HCT116 (cell line): ENCODE measurements at regions not wholly inside any gene's neighbourhood (a gene's known extent, or its start where the extent isn't known, plus 50 kb on each side); places are given as distances from the start of the nearest gene placed in this dataset.

ENCODE experiments used
- ATAC-seq: fragments of 200-7000 bp; cut with Tn5 transposase; 2 replicates; pipeline ENCODE4 v1.9.1; 2020; ENCODE audit warnings: mild to moderate bottlenecking, moderate library complexity
- BruUV-seq: library from RNA; stranded (reverse); fragments of 400-500 nt; replicated peaks from 2 replicates; lab custom pipeline; 2021; lab: Mats Ljungman, UMichigan
- CTCF ChIA-PET: fragments of 300-600 bp; sonication (Branson Sonifier 250); formaldehyde crosslinking; loops from one replicate; lab custom pipeline; 2021; ENCODE audit warnings: antibody characterized with exemption; lab: Charles Lee
- POLR2A ChIA-PET: fragments of 300-600, 350-600 bp; sonication (Branson Sonifier 250); formaldehyde crosslinking; loops from one replicate; lab custom pipeline; 2021; ENCODE audit warnings: antibody characterized with exemption; lab: Charles Lee
- RAD21 ChIA-PET, 2 experiments: fragments of 300-600 bp; sonication (Branson Sonifier 250); formaldehyde crosslinking; loops; one replicate each; lab custom pipeline; 2023; ENCODE audit warnings: low total read pairs in 2 of 2; ENCODE audit not compliant: uncharacterized antibody in 2 of 2, unreplicated experiment in 2 of 2, low non-redundant PET in 1 of 2; lab: Charles Lee
- DNase-seq: peaks from one replicate; pipeline ENCODE4 v3.0.0-alpha.2; 2010; ENCODE audit warnings: low read depth, low spot score
- H2AFZ ChIP-seq: fragments of 200-600 bp; shearing (Covaris generic), sonication (generic); 2 replicates; pipeline ENCODE4 v1.6.1; 2017; ENCODE audit warnings: low read depth, mixed run types, mixed read lengths, antibody characterized with exemption, low read length; ENCODE audit not compliant: poor library complexity, severe bottlenecking
- H3K27ac ChIP-seq: 2 replicates; pipeline ENCODE4 v1.5.1; 2012; ENCODE audit warnings: low read depth, low read length
- H3K27me3 ChIP-seq: fragments of 200-600 bp; sonication (generic); 2 replicates; pipeline ENCODE4 v1.6.1; 2016; ENCODE audit warnings: mixed run types, low read length, mixed read lengths; ENCODE audit not compliant: insufficient read depth
- H3K36me3 ChIP-seq, 2 experiments: fragments of 200-500 bp in 1 of 2; fragments of 200-600 bp in 1 of 2; sonication (Bioruptor generic) in 1 of 2; sonication (generic) in 1 of 2; 2 replicates each; pipeline versions ENCODE4 v1.5.1 to v1.6.1; 2014 to 2016; ENCODE audit warnings: low read length in 2 of 2, inconsistent platforms in 1 of 2, mixed read lengths in 1 of 2, mixed run types in 1 of 2; ENCODE audit not compliant: insufficient read depth in 2 of 2, control insufficient read depth in 1 of 2
- H3K4me1 ChIP-seq, 2 experiments: fragments of 200-600 bp in 1 of 2; sonication (generic) in 1 of 2; 2 replicates each; pipeline versions ENCODE4 v1.5.1 to v1.6.1; 2012 to 2017; ENCODE audit warnings: low read length in 2 of 2, inconsistent platforms in 1 of 2, mild to moderate bottlenecking in 1 of 2, mixed read lengths in 1 of 2, mixed run types in 1 of 2, moderate library complexity in 1 of 2; ENCODE audit not compliant: insufficient read depth in 2 of 2, control insufficient read depth in 1 of 2
- H3K4me2 ChIP-seq: fragments of 200-600 bp; sonication (generic); 2 replicates; pipeline ENCODE4 v1.6.1; 2017; ENCODE audit warnings: mixed run types, low read length, mixed read lengths
- H3K4me3 ChIP-seq, 2 experiments: fragments of 200-600 bp in 1 of 2; sonication (generic) in 1 of 2; replicated peaks in 1 of 2; 2 replicates each; pipeline ENCODE4 v1.5.1; 2011 to 2016; ENCODE audit warnings: low read length in 2 of 2, control low read depth in 1 of 2, low read depth in 1 of 2, mild to moderate bottlenecking in 1 of 2, mixed read lengths in 1 of 2, mixed run types in 1 of 2
- H3K79me2 ChIP-seq: fragments of 200-600 bp; sonication (generic); 2 replicates; pipeline ENCODE4 v1.6.1; 2017; ENCODE audit warnings: mild to moderate bottlenecking, mixed run types, low read length, moderate library complexity, mixed read lengths; ENCODE audit not compliant: insufficient read depth
- H3K9ac ChIP-seq: fragments of 200-600 bp; sonication (generic); 2 replicates; pipeline ENCODE4 v1.6.1; 2016; ENCODE audit warnings: low read length, mixed read lengths
- H3K9me2 ChIP-seq: fragments of 200-600 bp; sonication (generic), shearing (Covaris generic); 2 replicates; pipeline ENCODE4 v1.6.1; 2017; ENCODE audit warnings: mixed run types, mild to moderate bottlenecking, moderate library complexity; ENCODE audit not compliant: insufficient read depth
- H3K9me3 ChIP-seq, 2 experiments: fragments of 200-500 bp in 1 of 2; fragments of 200-600 bp in 1 of 2; sonication (Bioruptor generic) in 1 of 2; sonication (generic) in 1 of 2; 2 replicates each; pipeline ENCODE4 v1.6.1; 2014 to 2017; ENCODE audit warnings: low read length in 2 of 2, mixed read lengths in 2 of 2, inconsistent platforms in 1 of 2, low read depth in 1 of 2, mild to moderate bottlenecking in 1 of 2, mixed run types in 1 of 2, moderate library complexity in 1 of 2; ENCODE audit not compliant: control insufficient read depth in 1 of 2, insufficient read depth in 1 of 2
- H4K20me1 ChIP-seq: fragments of 200-600 bp; sonication (generic), shearing (Covaris generic); 2 replicates; pipeline ENCODE4 v1.6.1; 2017; ENCODE audit warnings: mixed run types, mild to moderate bottlenecking, moderate library complexity; ENCODE audit not compliant: insufficient read depth
- ATF3 ChIP-seq: IDR thresholded peaks from 2 replicates; pipeline ENCODE4 v1.6.1; 2012
- CEBPB ChIP-seq: IDR thresholded peaks from 2 replicates; pipeline ENCODE4 v1.6.1; 2012; ENCODE audit warnings: low read depth
- CTCF ChIP-seq, 3 experiments: fragments of 200-600 bp in 1 of 3; sonication (generic) in 1 of 3; IDR thresholded peaks in 2 of 3; conservative IDR thresholded peaks in 1 of 3; 2 replicates each; pipeline ENCODE4 v1.5.1; 2012 to 2017; ENCODE audit warnings: low read depth in 2 of 3, low read length in 2 of 3, antibody characterized with exemption in 1 of 3, borderline replicate concordance in 1 of 3, control low read depth in 1 of 3, mild to moderate bottlenecking in 1 of 3, mixed read lengths in 1 of 3, mixed run types in 1 of 3, moderate library complexity in 1 of 3; ENCODE audit not compliant: insufficient read depth in 1 of 3
- EGR1 ChIP-seq: IDR thresholded peaks from 2 replicates; pipeline ENCODE4 v1.6.1; 2012; ENCODE audit warnings: low read depth
- EZH2 ChIP-seq: fragments of 200-600 bp; sonication (generic); IDR thresholded peaks from 2 replicates; pipeline ENCODE4 v1.6.1; 2017; ENCODE audit warnings: antibody characterized with exemption, mixed run types
- EZH2phosphoT487 ChIP-seq: fragments of 200-600 bp; IDR thresholded peaks from 2 replicates; pipeline ENCODE4 v1.6.1; 2018; ENCODE audit warnings: antibody characterized with exemption, borderline replicate concordance
- FOSL1 ChIP-seq: IDR thresholded peaks from 2 replicates; pipeline ENCODE4 v1.6.1; 2012; ENCODE audit warnings: low read depth
- JUND ChIP-seq: IDR thresholded peaks from 2 replicates; pipeline ENCODE4 v1.6.1; 2012
- POLR2AphosphoS5 ChIP-seq: IDR thresholded peaks from 2 replicates; pipeline ENCODE4 v1.6.1; 2011; ENCODE audit warnings: mild to moderate bottlenecking, low read depth, low read length, moderate library complexity
- RAD21 ChIP-seq: IDR thresholded peaks from 2 replicates; pipeline ENCODE4 v1.6.1; 2012; ENCODE audit warnings: low read depth, mild to moderate bottlenecking
- REST ChIP-seq: IDR thresholded peaks from 2 replicates; pipeline ENCODE4 v1.6.1; 2012; ENCODE audit warnings: low read depth
- SIN3A ChIP-seq: IDR thresholded peaks from 2 replicates; pipeline ENCODE4 v1.6.1; 2012; ENCODE audit warnings: low read depth
- SP1 ChIP-seq: IDR thresholded peaks from 2 replicates; pipeline ENCODE4 v1.6.1; 2012; ENCODE audit warnings: low read depth
- TCF7L2 ChIP-seq: IDR thresholded peaks from 2 replicates; pipeline ENCODE4 v1.7.0; 2011; ENCODE audit warnings: borderline replicate concordance, inconsistent platforms; ENCODE audit not compliant: insufficient read depth, insufficient read length; ENCODE audit errors: extremely low read depth
- YY1 ChIP-seq: IDR thresholded peaks from 2 replicates; pipeline ENCODE4 v1.6.1; 2011; ENCODE audit warnings: low read length, low read depth, moderate library complexity, mild to moderate bottlenecking; ENCODE audit not compliant: insufficient replicate concordance; ENCODE audit errors: extremely low read depth
- ZBTB33 ChIP-seq: IDR thresholded peaks from 2 replicates; pipeline ENCODE4 v1.6.1; 2011; ENCODE audit warnings: mild to moderate bottlenecking, low read length, moderate library complexity; ENCODE audit not compliant: insufficient replicate concordance; ENCODE audit errors: extremely low read depth
- ZFX ChIP-seq: fragments of 450-650 bp; IDR thresholded peaks from 2 replicates; pipeline ENCODE4 v1.6.1; 2017
- intact Hi-C: fragments of 100-400 bp; cut with micrococcal nuclease; formaldehyde crosslinking; loops from 2 replicates; pipeline ENCODE4 v1.10.0; 2022
- TF ChIP-seq, protein P1 (sequence below): IDR thresholded peaks from 2 replicates; pipeline ENCODE4 v1.6.1; 2012

GRCh38 chr1:96290801-96291200 lies 430.8 kb upstream of the PTBP2 start:
- no peaks in the 10 kb centered on the region for H3K9me3 ChIP-seq
- no peaks in the 10 kb centered on the region for H3K4me1 ChIP-seq
- intact Hi-C loops, result no loop called here
- ChIA-PET RAD21 (no interaction called here), CTCF (no interaction called here), POLR2A (no interaction called here)
- no peaks in the 10 kb centered on the region for H3K36me3 ChIP-seq
- no peak overlapping the region for H3K27ac ChIP-seq
- no peak overlapping the region for H3K4me3 ChIP-seq
- no TSS peak for BruUV-seq
- H3K4me2 ChIP-seq, result no peak overlapping the region
- H3K79me2 ChIP-seq, result no peaks in the 10 kb centered on the region
- H3K9me2 ChIP-seq, result no peaks in the 10 kb centered on the region
- ATAC-seq (no peak), DNase-seq (no peak)
- TF ChIP-seq CEBPB (no peak), ZBTB33 (no peak), REST (no peak), POLR2AphosphoS5 (no peak), FOSL1 (no peak), JUND (no peak), CTCF (IDR thresholded peaks at IDR 0.05 in 2 of 3, conservative IDR thresholded peaks at IDR 0.05 in 1 of 3; ENCODE audit: borderline replicate concordance in 1 of 3, insufficient read depth in 1 of 3, low read depth in 2 of 3, low read length in 2 of 3) (no peak), EGR1 (no peak), SP1 (no peak), YY1 (no peak), RAD21 (no peak), SIN3A (no peak), ATF3 (no peak), EZH2 (no peak), TCF7L2 (no peak), EZH2phosphoT487 (no peak), ZFX (no peak)
- TF ChIP-seq, protein P1, sequence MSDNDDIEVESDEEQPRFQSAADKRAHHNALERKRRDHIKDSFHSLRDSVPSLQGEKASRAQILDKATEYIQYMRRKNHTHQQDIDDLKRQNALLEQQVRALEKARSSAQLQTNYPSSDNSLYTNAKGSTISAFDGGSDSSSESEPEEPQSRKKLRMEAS, result no peak
- no peak overlapping the region for H2AFZ ChIP-seq
- no peak overlapping the region for H3K9ac ChIP-seq
- no peaks in the 10 kb centered on the region for H4K20me1 ChIP-seq
- H3K27me3 ChIP-seq, result no peaks in the 10 kb centered on the region
